ENCODE measurements at regions not wholly inside any gene's neighbourhood (a gene's known extent, or its start where the extent isn't known, plus 50 kb on each side); places are given as distances from the start of the nearest gene placed in this dataset.

- no peak overlapping the region for H3K4me3 ChIP-seq (ENCODE audit: low read length, poor library complexity, severe bottlenecking)
- H3K36me3 ChIP-seq (ENCODE audit: insufficient read depth, low read length) = no peaks in the 10 kb centered on the region
- no peaks in the 10 kb centered on the region for H3K79me2 ChIP-seq (ENCODE audit: insufficient read depth, low read length)
- H3F3A ChIP-seq (ENCODE audit: low read depth) = no peaks in the 10 kb centered on the region
- H3K27me3 ChIP-seq (ENCODE audit: insufficient read depth, low read length, poor library complexity, severe bottlenecking) = no peaks in the 10 kb centered on the region
- H3K9me2 ChIP-seq (replicated peaks; ENCODE audit: low read depth, low read length) = no peaks in the 10 kb centered on the region
- no peak overlapping the region for H3K4me2 ChIP-seq (ENCODE audit: low read depth, low read length, poor library complexity, severe bottlenecking)
- no peaks in the 10 kb centered on the region for H4K20me1 ChIP-seq (ENCODE audit: insufficient read depth, low read length, poor library complexity, severe bottlenecking)
- no peaks in the 10 kb centered on the region for H3K4me1 ChIP-seq (ENCODE audit: insufficient read depth, low read length, poor library complexity, severe bottlenecking)
- no peaks in the 10 kb centered on the region for H3K9me3 ChIP-seq (ENCODE audit: insufficient read depth, low read depth, low read length)
- H3K9ac ChIP-seq (ENCODE audit: low read depth, low read length, poor library complexity, severe bottlenecking) = no peak overlapping the region
- H2AFZ ChIP-seq (ENCODE audit: low read length) = no peak overlapping the region
- TF ChIP-seq CTCF (conservative IDR thresholded peaks at IDR 0.05; ENCODE audit: low read length) (no peak), EZH2phosphoT487 (IDR thresholded peaks at IDR 0.05; ENCODE audit: borderline replicate concordance) (no peak)
Measured at GRCh38 chr15:47857014-47857775, 139.9 kb downstream of the SEMA6D start.

- H3K79me2 ChIP-seq (ENCODE audit: insufficient read depth, low read length) = no peaks in the 10 kb centered on the region
- no peaks in the 10 kb centered on the region for H3K4me1 ChIP-seq (ENCODE audit: insufficient read depth, low read length, poor library complexity, severe bottlenecking)
- no peaks in the 10 kb centered on the region for H3K9me3 ChIP-seq (ENCODE audit: insufficient read depth, low read depth, low read length)
- no peaks in the 10 kb centered on the region for H3K36me3 ChIP-seq (ENCODE audit: insufficient read depth, low read length)
- H3K27me3 ChIP-seq (ENCODE audit: insufficient read depth, low read length, poor library complexity, severe bottlenecking) = no peaks in the 10 kb centered on the region
- TF ChIP-seq EZH2phosphoT487 (IDR thresholded peaks at IDR 0.05; ENCODE audit: borderline replicate concordance) (no peak), CTCF (conservative IDR thresholded peaks at IDR 0.05; ENCODE audit: low read length) (no peak)
- no peaks in the 10 kb centered on the region for H3F3A ChIP-seq (ENCODE audit: low read depth)
- H2AFZ ChIP-seq (ENCODE audit: low read length) = no peak overlapping the region
- no peak overlapping the region for H3K4me3 ChIP-seq (ENCODE audit: low read length, poor library complexity, severe bottlenecking)
- no peaks in the 10 kb centered on the region for H4K20me1 ChIP-seq (ENCODE audit: insufficient read depth, low read length, poor library complexity, severe bottlenecking)
- no peak overlapping the region for H3K9ac ChIP-seq (ENCODE audit: low read depth, low read length, poor library complexity, severe bottlenecking)
- no peaks in the 10 kb centered on the region for H3K9me2 ChIP-seq (replicated peaks; ENCODE audit: low read depth, low read length)
- H3K4me2 ChIP-seq (ENCODE audit: low read depth, low read length, poor library complexity, severe bottlenecking) = no peak overlapping the region
Measured at GRCh38 chr15:47857776-47858167, 140.5 kb downstream of the SEMA6D start.

- no peaks in the 10 kb centered on the region for H3K36me3 ChIP-seq (ENCODE audit: insufficient read depth, low read length)
- H3K9ac ChIP-seq (ENCODE audit: low read depth, low read length, poor library complexity, severe bottlenecking) = no peak overlapping the region
- no peak overlapping the region for H3K4me3 ChIP-seq (ENCODE audit: low read length, poor library complexity, severe bottlenecking)
- no peaks in the 10 kb centered on the region for H3F3A ChIP-seq (ENCODE audit: low read depth)
- no peaks in the 10 kb centered on the region for H4K20me1 ChIP-seq (ENCODE audit: insufficient read depth, low read length, poor library complexity, severe bottlenecking)
- no peaks in the 10 kb centered on the region for H3K9me2 ChIP-seq (replicated peaks; ENCODE audit: low read depth, low read length)
- TF ChIP-seq EZH2phosphoT487 (IDR thresholded peaks at IDR 0.05; ENCODE audit: borderline replicate concordance) (no peak), CTCF (conservative IDR thresholded peaks at IDR 0.05; ENCODE audit: low read length) (no peak)
- H2AFZ ChIP-seq (ENCODE audit: low read length) = no peak overlapping the region
- H3K79me2 ChIP-seq (ENCODE audit: insufficient read depth, low read length) = no peaks in the 10 kb centered on the region
- no peaks in the 10 kb centered on the region for H3K4me1 ChIP-seq (ENCODE audit: insufficient read depth, low read length, poor library complexity, severe bottlenecking)
- no peak overlapping the region for H3K4me2 ChIP-seq (ENCODE audit: low read depth, low read length, poor library complexity, severe bottlenecking)
- no peaks in the 10 kb centered on the region; the same call in 1 of the 2 replicates for H3K9me3 ChIP-seq (ENCODE audit: insufficient read depth, low read depth, low read length)
- H3K27me3 ChIP-seq (ENCODE audit: insufficient read depth, low read length, poor library complexity, severe bottlenecking) = no peaks in the 10 kb centered on the region
Measured at GRCh38 chr15:47861111-47861903, 144.0 kb downstream of the SEMA6D start.

Measured in Loucy (cell line).